HCT116 (cell line): ENCODE measurements at regions not wholly inside any gene's neighbourhood (a gene's known extent, or its start where the extent isn't known, plus 50 kb on each side); places are given as distances from the start of the nearest gene placed in this dataset.

Experiments
- ATAC-seq: fragments of 200-7000 bp; cut with Tn5 transposase; 2 replicates; pipeline ENCODE4 v1.9.1; 2020; ENCODE audit warnings: mild to moderate bottlenecking, moderate library complexity
- BruUV-seq: library from RNA; stranded (reverse); fragments of 400-500 nt; replicated peaks from 2 replicates; lab custom pipeline; 2021; lab: Mats Ljungman, UMichigan
- CTCF ChIA-PET: fragments of 300-600 bp; sonication (Branson Sonifier 250); formaldehyde crosslinking; loops from one replicate; lab custom pipeline; 2021; ENCODE audit warnings: antibody characterized with exemption; lab: Charles Lee
- POLR2A ChIA-PET: fragments of 300-600, 350-600 bp; sonication (Branson Sonifier 250); formaldehyde crosslinking; loops from one replicate; lab custom pipeline; 2021; ENCODE audit warnings: antibody characterized with exemption; lab: Charles Lee
- RAD21 ChIA-PET, 2 experiments: fragments of 300-600 bp; sonication (Branson Sonifier 250); formaldehyde crosslinking; loops; one replicate each; lab custom pipeline; 2023; ENCODE audit warnings: low total read pairs in 2 of 2; ENCODE audit not compliant: uncharacterized antibody in 2 of 2, unreplicated experiment in 2 of 2, low non-redundant PET in 1 of 2; lab: Charles Lee
- DNase-seq: peaks from one replicate; pipeline ENCODE4 v3.0.0-alpha.2; 2010; ENCODE audit warnings: low read depth, low spot score
- H2AFZ ChIP-seq: fragments of 200-600 bp; shearing (Covaris generic), sonication (generic); 2 replicates; pipeline ENCODE4 v1.6.1; 2017; ENCODE audit warnings: low read depth, mixed run types, mixed read lengths, antibody characterized with exemption, low read length; ENCODE audit not compliant: poor library complexity, severe bottlenecking
- H3K27ac ChIP-seq: 2 replicates; pipeline ENCODE4 v1.5.1; 2012; ENCODE audit warnings: low read depth, low read length
- H3K27me3 ChIP-seq: fragments of 200-600 bp; sonication (generic); 2 replicates; pipeline ENCODE4 v1.6.1; 2016; ENCODE audit warnings: mixed run types, low read length, mixed read lengths; ENCODE audit not compliant: insufficient read depth
- H3K36me3 ChIP-seq, 2 experiments: fragments of 200-500 bp in 1 of 2; fragments of 200-600 bp in 1 of 2; sonication (Bioruptor generic) in 1 of 2; sonication (generic) in 1 of 2; 2 replicates each; pipeline versions ENCODE4 v1.5.1 to v1.6.1; 2014 to 2016; ENCODE audit warnings: low read length in 2 of 2, inconsistent platforms in 1 of 2, mixed read lengths in 1 of 2, mixed run types in 1 of 2; ENCODE audit not compliant: insufficient read depth in 2 of 2, control insufficient read depth in 1 of 2
- H3K4me1 ChIP-seq, 2 experiments: fragments of 200-600 bp in 1 of 2; sonication (generic) in 1 of 2; 2 replicates each; pipeline versions ENCODE4 v1.5.1 to v1.6.1; 2012 to 2017; ENCODE audit warnings: low read length in 2 of 2, inconsistent platforms in 1 of 2, mild to moderate bottlenecking in 1 of 2, mixed read lengths in 1 of 2, mixed run types in 1 of 2, moderate library complexity in 1 of 2; ENCODE audit not compliant: insufficient read depth in 2 of 2, control insufficient read depth in 1 of 2
- H3K4me2 ChIP-seq: fragments of 200-600 bp; sonication (generic); 2 replicates; pipeline ENCODE4 v1.6.1; 2017; ENCODE audit warnings: mixed run types, low read length, mixed read lengths
- H3K4me3 ChIP-seq, 2 experiments: fragments of 200-600 bp in 1 of 2; sonication (generic) in 1 of 2; replicated peaks in 1 of 2; 2 replicates each; pipeline ENCODE4 v1.5.1; 2011 to 2016; ENCODE audit warnings: low read length in 2 of 2, control low read depth in 1 of 2, low read depth in 1 of 2, mild to moderate bottlenecking in 1 of 2, mixed read lengths in 1 of 2, mixed run types in 1 of 2
- H3K79me2 ChIP-seq: fragments of 200-600 bp; sonication (generic); 2 replicates; pipeline ENCODE4 v1.6.1; 2017; ENCODE audit warnings: mild to moderate bottlenecking, mixed run types, low read length, moderate library complexity, mixed read lengths; ENCODE audit not compliant: insufficient read depth
- H3K9ac ChIP-seq: fragments of 200-600 bp; sonication (generic); 2 replicates; pipeline ENCODE4 v1.6.1; 2016; ENCODE audit warnings: low read length, mixed read lengths
- H3K9me2 ChIP-seq: fragments of 200-600 bp; sonication (generic), shearing (Covaris generic); 2 replicates; pipeline ENCODE4 v1.6.1; 2017; ENCODE audit warnings: mixed run types, mild to moderate bottlenecking, moderate library complexity; ENCODE audit not compliant: insufficient read depth
- H3K9me3 ChIP-seq, 2 experiments: fragments of 200-500 bp in 1 of 2; fragments of 200-600 bp in 1 of 2; sonication (Bioruptor generic) in 1 of 2; sonication (generic) in 1 of 2; 2 replicates each; pipeline ENCODE4 v1.6.1; 2014 to 2017; ENCODE audit warnings: low read length in 2 of 2, mixed read lengths in 2 of 2, inconsistent platforms in 1 of 2, low read depth in 1 of 2, mild to moderate bottlenecking in 1 of 2, mixed run types in 1 of 2, moderate library complexity in 1 of 2; ENCODE audit not compliant: control insufficient read depth in 1 of 2, insufficient read depth in 1 of 2
- H4K20me1 ChIP-seq: fragments of 200-600 bp; sonication (generic), shearing (Covaris generic); 2 replicates; pipeline ENCODE4 v1.6.1; 2017; ENCODE audit warnings: mixed run types, mild to moderate bottlenecking, moderate library complexity; ENCODE audit not compliant: insufficient read depth
- ATF3 ChIP-seq: IDR thresholded peaks from 2 replicates; pipeline ENCODE4 v1.6.1; 2012
- CBX3 ChIP-seq: IDR thresholded peaks from 2 replicates; pipeline ENCODE4 v1.6.1; 2012; ENCODE audit warnings: low read depth
- CEBPB ChIP-seq: IDR thresholded peaks from 2 replicates; pipeline ENCODE4 v1.6.1; 2012; ENCODE audit warnings: low read depth
- CTCF ChIP-seq, 3 experiments: fragments of 200-600 bp in 1 of 3; sonication (generic) in 1 of 3; IDR thresholded peaks in 2 of 3; conservative IDR thresholded peaks in 1 of 3; 2 replicates each; pipeline ENCODE4 v1.5.1; 2012 to 2017; ENCODE audit warnings: low read depth in 2 of 3, low read length in 2 of 3, antibody characterized with exemption in 1 of 3, borderline replicate concordance in 1 of 3, control low read depth in 1 of 3, mild to moderate bottlenecking in 1 of 3, mixed read lengths in 1 of 3, mixed run types in 1 of 3, moderate library complexity in 1 of 3; ENCODE audit not compliant: insufficient read depth in 1 of 3
- EGR1 ChIP-seq: IDR thresholded peaks from 2 replicates; pipeline ENCODE4 v1.6.1; 2012; ENCODE audit warnings: low read depth
- ELF1 ChIP-seq: IDR thresholded peaks from 2 replicates; pipeline ENCODE4 v1.6.1; 2012; ENCODE audit warnings: low read depth, borderline replicate concordance
- EZH2 ChIP-seq: fragments of 200-600 bp; sonication (generic); IDR thresholded peaks from 2 replicates; pipeline ENCODE4 v1.6.1; 2017; ENCODE audit warnings: antibody characterized with exemption, mixed run types
- EZH2phosphoT487 ChIP-seq: fragments of 200-600 bp; IDR thresholded peaks from 2 replicates; pipeline ENCODE4 v1.6.1; 2018; ENCODE audit warnings: antibody characterized with exemption, borderline replicate concordance
- FOSL1 ChIP-seq: IDR thresholded peaks from 2 replicates; pipeline ENCODE4 v1.6.1; 2012; ENCODE audit warnings: low read depth
- JUND ChIP-seq: IDR thresholded peaks from 2 replicates; pipeline ENCODE4 v1.6.1; 2012
- MAX ChIP-seq: IDR thresholded peaks from 2 replicates; pipeline ENCODE4 v1.6.1; 2012
- POLR2A ChIP-seq: IDR thresholded peaks from 2 replicates; pipeline ENCODE4 v1.7.0; 2011; ENCODE audit warnings: borderline replicate concordance; ENCODE audit not compliant: insufficient read depth, insufficient read length; ENCODE audit errors: extremely low read depth
- RAD21 ChIP-seq: IDR thresholded peaks from 2 replicates; pipeline ENCODE4 v1.6.1; 2012; ENCODE audit warnings: low read depth, mild to moderate bottlenecking
- SIN3A ChIP-seq: IDR thresholded peaks from 2 replicates; pipeline ENCODE4 v1.6.1; 2012; ENCODE audit warnings: low read depth
- SP1 ChIP-seq: IDR thresholded peaks from 2 replicates; pipeline ENCODE4 v1.6.1; 2012; ENCODE audit warnings: low read depth
- SRF ChIP-seq: IDR thresholded peaks from 2 replicates; pipeline ENCODE4 v1.6.1; 2012; ENCODE audit warnings: low read depth
- TCF7L2 ChIP-seq: IDR thresholded peaks from 2 replicates; pipeline ENCODE4 v1.7.0; 2011; ENCODE audit warnings: borderline replicate concordance, inconsistent platforms; ENCODE audit not compliant: insufficient read depth, insufficient read length; ENCODE audit errors: extremely low read depth
- YY1 ChIP-seq: IDR thresholded peaks from 2 replicates; pipeline ENCODE4 v1.6.1; 2011; ENCODE audit warnings: low read length, low read depth, moderate library complexity, mild to moderate bottlenecking; ENCODE audit not compliant: insufficient replicate concordance; ENCODE audit errors: extremely low read depth
- ZFX ChIP-seq: fragments of 450-650 bp; IDR thresholded peaks from 2 replicates; pipeline ENCODE4 v1.6.1; 2017
- ZNF274 ChIP-seq: fragments of 200-500 bp; sonication (Bioruptor generic); IDR thresholded peaks from 2 replicates; pipeline ENCODE4 v1.6.1; 2014; ENCODE audit warnings: mild to moderate bottlenecking, low read depth, low read length, inconsistent platforms
- intact Hi-C: fragments of 100-400 bp; cut with micrococcal nuclease; formaldehyde crosslinking; loops from 2 replicates; pipeline ENCODE4 v1.10.0; 2022

- DNase-seq (no peak), ATAC-seq (no peak)
- ChIA-PET POLR2A (no interaction called here), RAD21 (no interaction called here), CTCF (no interaction called here)
- Histone ChIP-seq H4K20me1 (no peaks in the 10 kb centered on the region), H3K27me3 (peaks cover 46% of the 10 kb centered on the region), H3K9ac (no peak overlapping the region), H2AFZ (no peak overlapping the region), H3K9me3 (no peaks in the 10 kb centered on the region), H3K79me2 (no peaks in the 10 kb centered on the region), H3K4me1 (no peaks in the 10 kb centered on the region), H3K9me2 (no peaks in the 10 kb centered on the region), H3K27ac (no peak overlapping the region), H3K4me2 (no peak overlapping the region), H3K36me3 (no peaks in the 10 kb centered on the region), H3K4me3 (no peak overlapping the region)
- intact Hi-C loops = no loop called here
- TF ChIP-seq FOSL1 (no peak), CEBPB (no peak), ELF1 (no peak), SIN3A (no peak)
- BruUV-seq = no TSS peak
Measured at GRCh38 chr6:87873556-87873955, 171.5 kb upstream of the AKIRIN2 start.

- no peak for ATAC-seq
- Histone ChIP-seq H3K9me3 (no peaks in the 10 kb centered on the region), H3K27ac (no peak overlapping the region), H4K20me1 (no peaks in the 10 kb centered on the region), H3K4me1 (no peaks in the 10 kb centered on the region), H2AFZ (no peak overlapping the region), H3K4me3 (no peak overlapping the region), H3K79me2 (no peaks in the 10 kb centered on the region), H3K36me3 (no peaks in the 10 kb centered on the region), H3K9ac (no peak overlapping the region), H3K27me3 (peaks cover 16% of the 10 kb centered on the region; the same call in 1 of the 2 replicates), H3K9me2 (no peaks in the 10 kb centered on the region), H3K4me2 (no peak overlapping the region)
- CTCF ChIA-PET = no interaction called here
- RAD21 ChIA-PET = no interaction called here
- no peak for DNase-seq
- POLR2A ChIA-PET = interaction anchor here (0.5 kb wide), 1 partner anchor 1210 kb away, joined by 3 read pairs; the partner anchor contains the start of gene PNRC1
- intact Hi-C loops = no loop called here
- no TSS peak for BruUV-seq
- TF ChIP-seq EZH2 (no peak), JUND (no peak), SRF (no peak), EGR1 (no peak), ELF1 (no peak), CTCF (IDR thresholded peaks at IDR 0.05 in 2 of 3, conservative IDR thresholded peaks at IDR 0.05 in 1 of 3; ENCODE audit: borderline replicate concordance in 1 of 3, insufficient read depth in 1 of 3, low read depth in 2 of 3, low read length in 2 of 3) (no peak), ZFX (no peak), POLR2A (no peak), SP1 (no peak), ATF3 (no peak), ZNF274 (no peak), RAD21 (no peak), TCF7L2 (no peak), EZH2phosphoT487 (no peak), YY1 (no peak), CBX3 (no peak), MAX (no peak)
Measured at GRCh38 chr6:87870556-87870955, 168.5 kb upstream of the AKIRIN2 start.
